K562 (cell line): ENCODE measurements at regions not wholly inside any gene's neighbourhood (a gene's known extent, or its start where the extent isn't known, plus 50 kb on each side); places are given as distances from the start of the nearest gene placed in this dataset.

Experiments
- GATAD2A ChIP-seq: fragments of 450-650 bp; IDR thresholded peaks from 2 replicates; pipeline ENCODE4 v1.6.1; 2017
- HDAC8 ChIP-seq: fragments of 450-650 bp; IDR thresholded peaks from 2 replicates; pipeline ENCODE4 v1.6.1; 2016; ENCODE audit warnings: mild to moderate bottlenecking, missing genetic modification characterization, moderate library complexity, missing compliant biosample characterization
- SLC30A9 ChIP-seq: fragments of 250-450 bp; sonication (Bioruptor Pico); IDR thresholded peaks from 2 replicates; pipeline ENCODE4 v1.8.0; 2022; ENCODE audit warnings: mild to moderate bottlenecking, moderate library complexity
- TF ChIP-seq, protein P1 (sequence below): fragments of 450-650 bp; IDR thresholded peaks from 2 replicates; pipeline ENCODE4 v1.6.1; 2014; ENCODE audit warnings: low read depth, mild to moderate bottlenecking, moderate library complexity, borderline replicate concordance
- TF ChIP-seq, protein P2 (sequence below), 3 experiments: fragments of 200-800 bp in 1 of 3; fragments of 250-450 bp in 1 of 3; fragments of 450-650 bp in 1 of 3; sonication (Bioruptor Pico) in 1 of 3; sonication (Bioruptor generic) in 1 of 3; formaldehyde crosslinking in 1 of 3; IDR thresholded peaks; 2 replicates each; pipeline versions ENCODE4 v1.6.1 to v1.8.0; 2016 to 2022; ENCODE audit warnings: mild to moderate bottlenecking in 2 of 3, missing genetic modification characterization in 2 of 3, missing compliant biosample characterization in 1 of 3, moderate library complexity in 1 of 3
- TF ChIP-seq, protein P3 (sequence below): sonication (generic); formaldehyde crosslinking; IDR thresholded peaks from 2 replicates; pipeline ENCODE4 v1.9.0; 2022; ENCODE audit warnings: mild to moderate bottlenecking, missing genetic modification reagents
- TF ChIP-seq, protein P4 (sequence below): sonication (generic); formaldehyde crosslinking; IDR thresholded peaks from 2 replicates; pipeline ENCODE4 v1.8.1; 2023; ENCODE audit warnings: mild to moderate bottlenecking, missing genetic modification reagents

DNA sequence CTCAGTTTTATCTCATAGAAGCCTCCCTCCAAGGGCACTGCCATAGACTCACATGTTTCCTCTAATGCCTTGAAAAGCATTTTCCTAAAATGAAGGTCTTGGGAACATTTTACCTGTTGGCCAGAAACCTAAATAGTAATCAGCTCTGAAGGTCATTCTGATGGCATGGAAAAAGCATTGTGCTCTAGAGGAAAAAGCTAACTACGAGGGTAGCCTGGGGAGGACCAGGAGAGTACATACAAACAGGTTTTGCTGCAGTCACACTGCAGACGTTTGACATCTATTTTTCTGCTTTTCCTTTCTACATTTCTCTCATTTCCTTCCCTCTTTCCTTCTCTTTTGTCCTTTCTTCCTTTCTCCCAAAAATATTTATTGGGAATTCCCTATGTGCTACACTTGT lies 103.3 kb upstream of the SORBS2 start (continued):
- TF ChIP-seq, protein P1, sequence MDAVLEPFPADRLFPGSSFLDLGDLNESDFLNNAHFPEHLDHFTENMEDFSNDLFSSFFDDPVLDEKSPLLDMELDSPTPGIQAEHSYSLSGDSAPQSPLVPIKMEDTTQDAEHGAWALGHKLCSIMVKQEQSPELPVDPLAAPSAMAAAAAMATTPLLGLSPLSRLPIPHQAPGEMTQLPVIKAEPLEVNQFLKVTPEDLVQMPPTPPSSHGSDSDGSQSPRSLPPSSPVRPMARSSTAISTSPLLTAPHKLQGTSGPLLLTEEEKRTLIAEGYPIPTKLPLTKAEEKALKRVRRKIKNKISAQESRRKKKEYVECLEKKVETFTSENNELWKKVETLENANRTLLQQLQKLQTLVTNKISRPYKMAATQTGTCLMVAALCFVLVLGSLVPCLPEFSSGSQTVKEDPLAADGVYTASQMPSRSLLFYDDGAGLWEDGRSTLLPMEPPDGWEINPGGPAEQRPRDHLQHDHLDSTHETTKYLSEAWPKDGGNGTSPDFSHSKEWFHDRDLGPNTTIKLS: no peak
- TF ChIP-seq SLC30A9 (no peak), GATAD2A (no peak), HDAC8 (tag) (no peak)
- TF ChIP-seq, protein P2, sequence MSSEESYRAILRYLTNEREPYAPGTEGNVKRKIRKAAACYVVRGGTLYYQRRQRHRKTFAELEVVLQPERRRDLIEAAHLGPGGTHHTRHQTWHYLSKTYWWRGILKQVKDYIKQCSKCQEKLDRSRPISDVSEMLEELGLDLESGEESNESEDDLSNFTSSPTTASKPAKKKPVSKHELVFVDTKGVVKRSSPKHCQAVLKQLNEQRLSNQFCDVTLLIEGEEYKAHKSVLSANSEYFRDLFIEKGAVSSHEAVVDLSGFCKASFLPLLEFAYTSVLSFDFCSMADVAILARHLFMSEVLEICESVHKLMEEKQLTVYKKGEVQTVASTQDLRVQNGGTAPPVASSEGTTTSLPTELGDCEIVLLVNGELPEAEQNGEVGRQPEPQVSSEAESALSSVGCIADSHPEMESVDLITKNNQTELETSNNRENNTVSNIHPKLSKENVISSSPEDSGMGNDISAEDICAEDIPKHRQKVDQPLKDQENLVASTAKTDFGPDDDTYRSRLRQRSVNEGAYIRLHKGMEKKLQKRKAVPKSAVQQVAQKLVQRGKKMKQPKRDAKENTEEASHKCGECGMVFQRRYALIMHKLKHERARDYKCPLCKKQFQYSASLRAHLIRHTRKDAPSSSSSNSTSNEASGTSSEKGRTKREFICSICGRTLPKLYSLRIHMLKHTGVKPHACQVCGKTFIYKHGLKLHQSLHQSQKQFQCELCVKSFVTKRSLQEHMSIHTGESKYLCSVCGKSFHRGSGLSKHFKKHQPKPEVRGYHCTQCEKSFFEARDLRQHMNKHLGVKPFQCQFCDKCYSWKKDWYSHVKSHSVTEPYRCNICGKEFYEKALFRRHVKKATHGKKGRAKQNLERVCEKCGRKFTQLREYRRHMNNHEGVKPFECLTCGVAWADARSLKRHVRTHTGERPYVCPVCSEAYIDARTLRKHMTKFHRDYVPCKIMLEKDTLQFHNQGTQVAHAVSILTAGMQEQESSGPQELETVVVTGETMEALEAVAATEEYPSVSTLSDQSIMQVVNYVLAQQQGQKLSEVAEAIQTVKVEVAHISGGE (CRISPR knock-in tag; IDR thresholded peaks at IDR 0.05): no peak
- TF ChIP-seq, protein P3, sequence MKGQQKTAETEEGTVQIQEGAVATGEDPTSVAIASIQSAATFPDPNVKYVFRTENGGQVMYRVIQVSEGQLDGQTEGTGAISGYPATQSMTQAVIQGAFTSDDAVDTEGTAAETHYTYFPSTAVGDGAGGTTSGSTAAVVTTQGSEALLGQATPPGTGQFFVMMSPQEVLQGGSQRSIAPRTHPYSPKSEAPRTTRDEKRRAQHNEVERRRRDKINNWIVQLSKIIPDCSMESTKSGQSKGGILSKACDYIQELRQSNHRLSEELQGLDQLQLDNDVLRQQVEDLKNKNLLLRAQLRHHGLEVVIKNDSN (CRISPR knock-in tag): no peak
- TF ChIP-seq, protein P4, sequence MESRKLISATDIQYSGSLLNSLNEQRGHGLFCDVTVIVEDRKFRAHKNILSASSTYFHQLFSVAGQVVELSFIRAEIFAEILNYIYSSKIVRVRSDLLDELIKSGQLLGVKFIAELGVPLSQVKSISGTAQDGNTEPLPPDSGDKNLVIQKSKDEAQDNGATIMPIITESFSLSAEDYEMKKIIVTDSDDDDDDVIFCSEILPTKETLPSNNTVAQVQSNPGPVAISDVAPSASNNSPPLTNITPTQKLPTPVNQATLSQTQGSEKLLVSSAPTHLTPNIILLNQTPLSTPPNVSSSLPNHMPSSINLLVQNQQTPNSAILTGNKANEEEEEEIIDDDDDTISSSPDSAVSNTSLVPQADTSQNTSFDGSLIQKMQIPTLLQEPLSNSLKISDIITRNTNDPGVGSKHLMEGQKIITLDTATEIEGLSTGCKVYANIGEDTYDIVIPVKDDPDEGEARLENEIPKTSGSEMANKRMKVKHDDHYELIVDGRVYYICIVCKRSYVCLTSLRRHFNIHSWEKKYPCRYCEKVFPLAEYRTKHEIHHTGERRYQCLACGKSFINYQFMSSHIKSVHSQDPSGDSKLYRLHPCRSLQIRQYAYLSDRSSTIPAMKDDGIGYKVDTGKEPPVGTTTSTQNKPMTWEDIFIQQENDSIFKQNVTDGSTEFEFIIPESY (CRISPR knock-in tag): no peak
